ENCODE measurements at regions not wholly inside any gene's neighbourhood (a gene's known extent, or its start where the extent isn't known, plus 50 kb on each side); places are given as distances from the start of the nearest gene placed in this dataset.
A peak's percentile ranks its signal among the peaks of the same experiment; 100 is the strongest.

DNA sequence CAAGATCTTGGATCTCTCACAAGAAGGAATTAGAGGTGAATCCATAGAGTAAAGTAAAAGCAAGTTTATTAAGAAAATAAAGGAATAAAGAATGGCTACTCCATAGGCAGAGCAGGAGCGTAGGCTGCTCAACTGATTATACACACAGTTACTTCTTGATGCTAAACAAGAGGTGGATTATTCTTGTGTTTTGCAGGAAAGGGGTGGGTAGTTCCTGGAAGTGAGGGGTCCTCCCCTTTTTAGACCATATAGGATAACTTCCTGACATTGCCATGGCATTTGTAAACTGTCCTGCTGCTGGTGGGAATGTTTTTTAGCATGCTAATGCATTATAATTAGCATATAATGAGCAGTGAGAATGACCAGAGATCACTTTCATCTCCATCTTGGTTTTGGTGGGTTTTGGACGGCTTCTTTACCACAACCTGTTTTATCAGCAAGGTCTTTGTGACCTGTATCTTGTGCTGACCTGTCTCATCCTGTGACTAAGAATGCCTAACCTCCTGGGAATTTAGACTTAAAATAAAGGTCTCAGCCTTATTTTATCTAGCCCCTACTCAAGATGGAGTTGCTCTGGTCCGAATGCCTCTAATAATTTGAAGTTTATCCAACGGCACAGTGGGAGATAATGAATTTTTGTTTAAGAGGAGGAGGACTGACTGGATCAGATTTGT is 165.7 kb upstream of the DMRT1 start:
- DNase-seq = no peak

DNA sequence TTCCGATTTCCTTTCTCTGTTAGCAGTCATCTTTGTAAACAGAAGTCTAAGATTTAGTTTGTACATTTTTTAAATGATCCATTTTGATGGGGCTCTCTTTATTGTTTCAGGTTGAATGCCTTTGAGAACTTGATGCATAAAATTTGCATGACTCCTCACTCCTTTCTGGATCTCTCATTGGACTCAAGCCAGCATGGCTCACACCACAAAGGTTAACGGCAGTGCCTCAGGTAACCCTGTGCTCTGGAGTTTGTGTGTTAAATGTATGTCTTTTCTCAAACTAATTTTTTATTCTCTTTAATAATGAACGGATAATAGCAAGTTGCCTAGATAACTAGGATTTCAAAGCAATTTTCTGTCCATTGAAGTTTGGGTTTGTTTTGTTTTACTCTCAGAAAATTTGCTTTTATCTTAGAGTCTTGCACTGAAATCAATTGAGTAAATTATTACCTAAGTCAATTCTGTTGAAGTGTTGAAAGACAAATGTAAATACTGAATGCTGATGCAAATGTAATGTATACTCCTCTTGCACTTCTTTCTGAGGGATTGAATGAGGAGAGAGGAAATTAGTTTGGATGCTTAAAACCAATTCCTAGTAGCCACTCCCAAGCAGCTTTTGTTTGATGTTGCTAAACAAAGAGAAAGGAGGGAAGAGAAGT is 164.6 kb upstream of the DMRT1 start:
- DNase-seq = no peak

GRCh38 chr9:677461-678097 is 163.9 kb upstream of the DMRT1 start:
- DNase-seq = peak in 1 of 2 donors; percentile 1

GRCh38 chr9:678897-679296 is 162.6 kb upstream of the DMRT1 start:
- DNase-seq = no peak

DNA sequence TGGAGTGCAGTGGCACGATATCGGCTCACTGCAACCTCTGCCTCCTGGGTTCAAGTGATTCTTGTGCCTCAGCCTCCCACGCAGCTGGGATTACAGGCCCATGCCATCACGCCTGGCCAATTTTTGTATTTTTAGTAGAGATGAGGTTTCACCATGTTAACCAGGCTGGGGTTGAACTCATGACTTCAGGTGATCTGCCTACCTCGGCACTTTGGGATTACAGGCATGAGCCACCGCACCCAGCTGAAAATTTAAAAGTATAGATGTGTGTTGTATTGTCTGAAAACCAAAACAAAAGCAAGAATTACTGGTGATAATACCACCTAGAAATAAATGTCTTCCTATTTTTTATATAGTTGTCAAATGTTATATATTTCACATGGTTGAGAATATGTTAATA is 162.0 kb upstream of the DMRT1 start:
- DNase-seq = no peak

- DNase-seq = no peak
These were observed 161.4 kb upstream of the DMRT1 start for GRCh38 chr9:680106-680505.

GRCh38 chr9:682633-683508 is 158.6 kb upstream of the DMRT1 start:
- no peak for DNase-seq

GRCh38 chr9:683509-684021 is 157.9 kb upstream of the DMRT1 start:
- DNase-seq = no peak

GRCh38 chr9:684054-684890 is 157.2 kb upstream of the DMRT1 start:
- no peak for DNase-seq

GRCh38 chr9:684941-685340 is 156.6 kb upstream of the DMRT1 start:
- DNase-seq = no peak

DNA sequence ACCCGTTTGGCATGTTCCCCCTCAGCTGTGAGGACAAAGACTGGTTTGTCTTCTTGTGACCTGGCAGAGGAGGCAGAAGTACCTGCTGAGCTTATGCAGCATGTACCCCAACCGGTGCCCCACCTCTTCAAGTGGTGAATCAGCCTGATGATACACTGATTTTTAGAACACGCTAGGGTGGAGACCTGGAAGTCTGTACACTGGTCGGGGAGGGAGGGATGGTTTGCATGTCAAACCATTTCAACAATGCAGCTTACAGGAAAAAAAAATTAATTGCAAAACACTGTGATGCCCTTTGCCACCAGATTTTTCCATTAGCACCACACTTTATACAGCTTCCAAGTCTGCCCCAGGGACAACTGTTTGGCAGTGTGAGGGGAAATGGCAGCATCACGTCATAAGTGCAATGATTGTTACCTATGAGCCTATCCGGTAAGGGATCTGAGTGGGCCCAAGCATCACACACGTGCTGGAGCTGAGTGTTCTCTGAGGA is 155.1 kb upstream of the DMRT1 start:
- DNase-seq = no peak

DNA sequence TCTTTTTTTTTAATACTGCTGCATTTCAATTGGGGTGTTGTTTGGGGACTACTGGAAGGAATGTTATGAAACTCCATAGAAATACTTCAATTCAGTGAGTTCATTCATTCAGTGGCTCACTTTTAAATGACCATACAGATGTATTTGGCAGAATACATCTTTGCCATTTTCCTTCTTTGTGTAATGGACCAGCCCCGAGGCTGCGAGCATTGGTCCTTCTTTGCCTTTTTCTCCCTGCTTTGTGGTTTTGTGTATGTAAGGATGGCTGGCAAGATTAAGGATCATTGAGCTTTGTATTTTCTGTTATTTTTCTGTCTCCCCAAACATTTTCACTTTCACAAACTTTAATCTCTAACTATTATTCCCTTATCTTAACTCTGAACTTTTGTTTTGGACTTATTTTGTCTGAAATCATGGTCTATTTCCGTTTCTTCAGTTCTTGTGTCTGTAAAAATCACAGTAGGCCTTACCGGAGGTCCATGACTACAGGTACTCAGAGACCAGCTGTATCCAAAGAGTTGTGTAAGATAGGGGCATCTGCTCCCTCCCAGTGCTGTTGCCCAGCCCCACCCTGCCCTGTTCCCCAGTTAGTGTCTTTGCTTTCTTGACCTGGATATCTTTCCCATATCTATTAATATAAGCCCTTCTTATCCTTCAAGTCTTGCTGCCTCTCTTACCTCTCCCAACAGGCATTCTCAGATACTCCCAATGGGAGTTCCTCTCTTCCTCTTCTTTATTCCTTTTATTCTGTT is 154.3 kb upstream of the DMRT1 start:
- no peak for DNase-seq

DNA sequence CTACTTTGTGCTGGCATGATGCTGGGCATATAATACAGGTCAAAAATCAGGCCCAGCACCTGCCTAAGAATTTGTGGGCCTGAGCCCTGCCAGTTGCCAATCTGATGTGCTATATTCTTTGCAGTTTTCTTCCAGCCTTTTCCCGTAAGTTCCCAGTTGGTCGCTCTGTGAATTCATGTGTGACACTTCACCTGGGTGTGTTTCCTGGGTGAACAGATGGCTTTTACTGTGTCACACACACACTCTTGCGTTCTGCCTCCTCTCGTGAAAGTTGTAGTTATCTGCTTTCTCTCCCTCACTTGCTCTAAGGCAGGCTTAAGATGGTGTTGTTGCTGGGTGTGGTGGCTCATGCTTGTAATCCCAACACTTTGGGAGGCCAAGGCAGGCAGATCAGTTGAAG is 153.5 kb upstream of the DMRT1 start:
- no peak for DNase-seq

DNA sequence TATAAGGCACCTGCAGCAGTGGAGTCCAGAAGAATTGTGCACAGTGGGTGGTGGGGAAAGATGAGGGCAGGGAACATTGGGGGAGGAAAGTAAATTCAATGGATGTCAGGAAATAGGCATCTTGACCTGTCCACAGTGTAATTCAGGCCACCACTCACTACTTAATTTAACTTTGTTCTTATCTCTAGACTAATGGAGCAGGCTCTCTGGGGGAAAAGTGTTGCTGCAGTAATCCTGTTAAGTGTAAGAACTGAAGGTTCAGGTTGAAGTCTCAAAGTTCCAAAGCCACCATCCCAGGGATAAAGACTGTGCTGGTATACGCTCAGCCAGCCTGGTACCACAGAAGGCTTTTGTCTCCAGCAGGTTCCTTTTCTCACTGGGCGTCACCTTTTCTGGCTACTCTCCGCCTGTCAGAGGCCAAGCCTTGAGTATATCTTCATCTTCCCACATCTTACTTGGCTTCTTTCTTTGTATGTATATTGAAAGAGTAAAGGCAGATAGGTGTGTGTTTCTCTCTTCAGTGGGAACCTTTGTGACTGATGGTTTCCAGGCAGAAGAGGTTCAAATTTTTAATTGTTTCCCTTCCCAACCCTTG is 150.9 kb upstream of the DMRT1 start:
- DNase-seq = no peak

DNA sequence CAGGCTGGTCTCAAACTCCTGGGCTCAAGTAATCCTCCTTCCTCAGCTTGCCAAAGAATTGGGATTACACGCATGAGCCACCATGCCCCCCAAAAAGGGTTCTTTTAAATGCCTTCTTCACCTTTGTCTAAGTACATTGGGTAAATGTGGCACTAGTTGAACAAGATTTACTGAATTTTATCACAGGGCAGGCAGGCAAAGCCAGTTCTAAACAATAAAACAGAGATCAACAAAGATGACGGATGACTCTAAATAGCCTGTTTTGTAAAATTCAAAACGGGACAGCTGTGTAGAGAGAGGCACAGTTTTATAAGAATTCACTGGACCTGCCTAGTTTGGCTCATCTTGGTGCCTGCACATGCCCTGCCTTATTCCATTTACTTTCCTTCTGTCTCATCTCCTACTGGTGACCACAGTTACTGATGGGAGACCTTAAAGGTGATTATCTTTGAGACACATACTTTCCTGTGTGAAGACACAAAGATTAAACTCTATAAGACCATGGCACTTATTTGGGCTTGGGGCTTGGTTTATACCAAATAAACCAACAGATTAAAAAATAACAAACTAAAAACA is 149.6 kb upstream of the DMRT1 start:
- no peak for DNase-seq

- no peak for DNase-seq
These were observed 148.8 kb upstream of the DMRT1 start for GRCh38 chr9:692636-693129.

- no peak for DNase-seq
These were observed 148.1 kb upstream of the DMRT1 start for GRCh38 chr9:693201-694091.

- DNase-seq = no peak
These were observed 147.4 kb upstream of the DMRT1 start for GRCh38 chr9:694092-694402.

DNA sequence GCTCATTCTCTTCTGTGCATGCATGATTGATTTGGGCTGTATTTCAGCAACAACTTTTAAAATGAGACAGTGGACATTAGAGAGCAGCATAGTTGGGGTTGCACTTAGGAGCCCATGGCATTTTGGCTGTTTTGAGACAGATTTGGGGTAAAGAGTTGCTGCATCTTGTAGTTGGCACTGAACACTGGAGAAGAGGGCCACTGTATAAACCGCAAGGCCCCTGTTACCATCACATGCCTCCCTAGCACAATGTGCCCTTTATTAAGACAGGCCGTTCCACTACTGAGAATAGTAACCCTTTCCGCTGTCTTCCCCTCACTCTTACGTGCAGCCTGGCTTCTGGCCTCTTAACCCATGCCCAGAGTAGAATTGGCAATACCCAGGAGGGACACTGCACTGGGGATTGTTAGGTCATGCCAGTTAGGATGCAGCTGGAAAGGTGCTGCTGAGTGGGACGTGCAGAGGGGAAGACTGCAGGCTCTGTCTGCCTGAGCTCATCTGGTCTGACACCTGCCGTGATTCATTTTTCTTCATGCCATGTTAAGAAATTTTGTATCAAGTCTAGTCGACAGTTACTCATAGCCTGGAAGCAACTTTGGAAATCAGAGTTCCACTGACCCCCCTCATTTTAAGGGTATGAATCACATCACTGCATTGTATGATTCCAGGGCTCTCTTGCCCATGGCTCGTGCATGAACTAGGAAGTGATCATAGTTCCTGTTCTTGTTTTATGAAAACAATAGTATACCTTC is 146.9 kb upstream of the DMRT1 start:
- no peak for DNase-seq

Data from CD4-positive, alpha-beta T cell treated with Interleukin-4 for 1 hour (primary cell).